GM12872 (cell line): ENCODE measurements at regions not wholly inside any gene's neighbourhood (a gene's known extent, or its start where the extent isn't known, plus 50 kb on each side); places are given as distances from the start of the nearest gene placed in this dataset.

Experiments used
- CTCF ChIP-seq: IDR thresholded peaks from 3 replicates; pipeline ENCODE4 v1.5.1; 2011; ENCODE audit warnings: low read depth, mild to moderate bottlenecking, low read length, moderate library complexity; ENCODE audit not compliant: insufficient read depth

DNA sequence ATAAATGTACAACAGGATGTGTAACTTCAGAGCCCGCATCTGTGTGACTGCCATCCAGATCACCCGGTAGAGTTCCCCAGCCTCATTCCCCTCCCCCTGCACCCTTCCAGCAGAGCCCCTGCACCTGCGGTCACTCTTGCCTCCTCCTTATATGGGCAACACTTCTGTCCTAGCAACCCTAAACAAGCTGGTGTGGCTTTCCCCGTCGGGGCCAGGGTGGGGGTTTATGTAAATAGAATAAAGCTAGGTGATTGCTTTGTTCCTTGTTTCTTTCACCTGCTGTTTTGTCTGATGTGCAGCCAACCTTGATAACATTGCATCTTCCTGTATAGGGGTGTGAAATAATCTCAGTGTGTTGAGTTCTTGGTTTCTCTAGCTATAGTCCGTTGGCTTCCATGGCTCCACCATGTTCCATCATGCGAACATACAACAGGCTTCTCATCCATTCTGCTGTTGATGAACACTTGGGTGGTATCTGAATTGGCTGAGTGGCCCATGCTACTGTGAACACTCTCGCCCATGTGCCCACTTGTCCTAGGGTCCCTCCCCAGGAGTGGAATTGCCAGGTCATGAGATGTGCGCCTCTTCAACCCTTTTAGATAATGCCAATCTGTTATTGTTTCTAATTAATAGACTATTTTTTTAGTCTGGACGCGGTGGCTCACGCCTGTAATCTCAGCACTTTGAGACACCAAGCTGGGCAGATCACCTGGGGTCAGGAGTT is 102.2 kb downstream of the KIF26A start:
- no peak for TF ChIP-seq CTCF

GRCh38 chr14:104243200-104243599 is 104.8 kb downstream of the KIF26A start:
- TF ChIP-seq CTCF: no peak

DNA sequence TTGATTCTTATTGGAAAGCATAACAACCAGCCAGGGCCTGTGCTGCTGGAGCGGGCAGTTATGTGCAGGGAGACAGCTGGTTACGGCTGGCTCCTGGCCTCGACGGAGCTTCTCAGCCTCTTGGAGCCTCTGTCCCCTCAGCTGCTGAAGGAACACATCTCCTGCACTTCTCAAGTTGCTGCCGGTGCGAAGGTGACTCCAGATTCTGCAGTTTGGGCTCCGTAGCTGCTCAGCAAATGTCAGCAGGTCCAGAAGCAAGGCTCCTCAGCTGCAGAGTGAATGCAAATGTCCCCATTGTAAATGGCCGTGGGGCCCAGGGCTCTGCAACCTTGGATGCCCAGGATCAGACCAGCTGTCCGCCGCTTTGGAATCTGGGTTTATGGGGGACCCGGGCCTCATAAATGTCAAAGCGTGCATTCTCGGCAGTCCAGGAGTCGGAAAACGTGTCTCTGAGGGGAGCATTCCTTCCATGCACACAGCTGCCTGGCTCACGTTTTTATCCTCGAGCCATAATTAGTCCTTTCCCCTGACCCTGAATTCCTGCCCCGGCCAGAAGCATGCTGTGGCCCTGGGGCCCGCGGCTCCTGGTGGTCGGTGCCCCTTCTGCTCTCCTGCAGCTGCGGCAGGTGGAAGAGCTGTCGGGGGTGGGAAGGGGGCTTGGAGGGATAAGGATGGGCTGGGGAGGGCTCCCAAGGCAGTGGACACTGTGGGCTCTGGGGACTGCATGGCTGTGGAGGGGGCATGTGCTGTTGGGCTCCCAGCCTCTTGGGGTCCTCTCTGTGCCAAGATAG is 106.0 kb downstream of the KIF26A start:
- no peak for TF ChIP-seq CTCF

DNA sequence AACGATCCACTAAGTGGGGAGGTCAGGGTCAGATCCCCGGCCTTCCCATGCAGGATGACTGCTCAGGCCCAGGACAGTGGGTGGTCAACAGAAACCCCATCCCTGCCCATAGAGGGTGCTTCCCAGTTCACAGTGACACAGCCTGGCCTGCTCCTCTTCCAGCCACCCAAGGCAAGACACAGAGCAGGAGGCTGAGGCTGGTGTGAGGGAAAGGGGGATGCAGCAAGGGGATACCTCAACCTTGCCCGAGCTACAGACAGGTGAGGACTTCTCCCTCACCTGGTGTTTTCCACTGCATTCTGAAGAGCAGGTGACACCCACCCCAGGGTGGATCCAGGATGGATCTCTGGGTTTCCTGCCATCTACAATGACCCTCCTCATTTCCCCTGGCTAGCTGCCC is 106.7 kb downstream of the KIF26A start:
- TF ChIP-seq CTCF: no peak

- no peak for TF ChIP-seq CTCF
These were observed 107.3 kb downstream of the KIF26A start for GRCh38 chr14:104245723-104246122.

DNA sequence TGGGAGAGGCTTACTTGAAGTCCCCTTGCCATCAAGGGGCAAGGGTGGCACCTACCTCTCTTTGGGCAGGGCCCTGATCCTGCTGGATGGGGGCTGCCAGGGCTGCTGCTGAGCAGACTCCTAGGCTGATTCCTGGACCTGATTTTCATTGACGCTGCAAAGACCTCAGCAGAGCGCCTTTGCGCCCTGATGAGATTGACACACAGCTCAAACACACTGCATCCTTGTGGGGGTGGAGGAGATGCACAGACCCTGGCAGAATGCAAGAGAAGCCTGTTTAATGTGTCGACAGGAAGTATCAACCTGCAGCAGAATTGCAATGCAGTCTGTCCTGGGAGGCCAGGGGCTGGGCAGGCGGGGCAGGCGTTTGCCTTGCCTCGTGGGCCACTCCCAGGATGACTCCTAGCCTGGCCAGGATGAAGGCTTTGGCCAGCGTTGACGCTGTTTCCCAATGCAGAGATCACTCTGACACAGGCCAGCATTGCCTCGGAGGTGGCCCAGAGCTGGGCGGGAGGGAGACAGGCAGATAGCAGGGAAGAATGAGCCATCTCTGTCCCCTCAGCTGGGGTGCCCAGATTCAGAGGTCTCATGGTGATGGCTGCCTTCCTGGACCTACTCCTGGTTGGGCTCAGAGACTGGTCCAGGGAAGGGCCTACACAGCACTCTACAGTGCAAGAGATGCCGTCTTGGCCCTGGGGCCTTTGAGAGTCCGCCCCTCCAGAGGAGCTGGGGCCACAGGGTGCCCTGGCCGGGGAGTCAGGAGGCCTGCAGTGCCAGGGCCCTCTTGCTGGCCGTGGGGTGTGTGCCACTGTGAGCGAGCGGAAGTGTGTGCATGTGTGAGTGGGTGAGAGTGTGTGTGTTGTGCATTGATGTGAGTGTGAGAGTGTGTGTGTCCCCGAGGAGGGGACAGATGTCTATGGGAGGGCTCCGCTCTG is 108.3 kb downstream of the KIF26A start:
- no peak for TF ChIP-seq CTCF
